GM08714 (cell line): ENCODE measurements at regions not wholly inside any gene's neighbourhood (a gene's known extent, or its start where the extent isn't known, plus 50 kb on each side); places are given as distances from the start of the nearest gene placed in this dataset.

Experiments
- H3K4me3 ChIP-seq: fragments of 200-500 bp; sonication (Bioruptor generic); 2 replicates; pipeline ENCODE4 v1.5.1; 2014; ENCODE audit warnings: mild to moderate bottlenecking, low read length, inconsistent platforms
- ZNF274 ChIP-seq: IDR thresholded peaks from 2 replicates; pipeline ENCODE4 v1.6.1; 2012; ENCODE audit warnings: mild to moderate bottlenecking, low read depth, low read length

GRCh38 chrX:74251006-74251930, 52.7 kb upstream of the ZCCHC13 start:
- TF ChIP-seq ZNF274 = no peak
- no peak overlapping the region for H3K4me3 ChIP-seq

- no peak for TF ChIP-seq ZNF274
- no peak overlapping the region for H3K4me3 ChIP-seq
Observed at GRCh38 chrX:74250574-74250973, 53.4 kb upstream of the ZCCHC13 start.

GRCh38 chrX:74249963-74250362, 54.0 kb upstream of the ZCCHC13 start:
- no peak overlapping the region for H3K4me3 ChIP-seq

DNA sequence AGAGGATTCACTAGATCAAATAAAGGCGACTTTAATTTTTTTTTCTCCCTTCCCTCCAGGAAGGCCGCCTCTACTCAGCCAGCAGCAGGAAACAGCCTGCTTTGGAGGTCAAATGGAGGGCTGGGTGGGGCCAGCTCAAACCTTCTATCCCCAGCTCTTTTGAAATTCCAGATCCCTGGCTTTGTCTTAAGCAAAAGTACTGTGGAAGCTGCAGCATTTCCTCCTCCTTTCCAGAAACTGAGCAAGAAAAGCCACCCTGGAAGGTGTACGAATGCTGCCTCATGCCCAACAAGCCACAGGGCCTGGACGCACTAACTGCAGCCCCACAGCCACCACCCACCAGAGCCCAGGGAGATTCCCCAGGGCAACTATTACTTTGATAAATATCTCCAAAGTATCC, 55.1 kb upstream of the ZCCHC13 start:
- TF ChIP-seq ZNF274 = no peak
- H3K4me3 ChIP-seq = no peak overlapping the region

More at GRCh38 chrX:74249963-74250362, 54.0 kb upstream of the ZCCHC13 start:
- TF ChIP-seq ZNF274 = no peak

GRCh38 chrX:74246524-74246923, 57.5 kb upstream of the ZCCHC13 start:
- no peak for TF ChIP-seq ZNF274
- no peak overlapping the region for H3K4me3 ChIP-seq

GRCh38 chrX:74242484-74243138, 61.4 kb upstream of the ZCCHC13 start:
- no peak for TF ChIP-seq ZNF274
- no peak overlapping the region for H3K4me3 ChIP-seq

- no peak for TF ChIP-seq ZNF274
- no peak overlapping the region for H3K4me3 ChIP-seq
Observed at GRCh38 chrX:74242050-74242449, 61.9 kb upstream of the ZCCHC13 start.

GRCh38 chrX:74238771-74239170, 65.2 kb upstream of the ZCCHC13 start:
- no peak overlapping the region for H3K4me3 ChIP-seq
- no peak for TF ChIP-seq ZNF274

- TF ChIP-seq ZNF274 = no peak
- no peak overlapping the region for H3K4me3 ChIP-seq
Observed at GRCh38 chrX:74234818-74235217, 69.2 kb upstream of the ZCCHC13 start.

DNA sequence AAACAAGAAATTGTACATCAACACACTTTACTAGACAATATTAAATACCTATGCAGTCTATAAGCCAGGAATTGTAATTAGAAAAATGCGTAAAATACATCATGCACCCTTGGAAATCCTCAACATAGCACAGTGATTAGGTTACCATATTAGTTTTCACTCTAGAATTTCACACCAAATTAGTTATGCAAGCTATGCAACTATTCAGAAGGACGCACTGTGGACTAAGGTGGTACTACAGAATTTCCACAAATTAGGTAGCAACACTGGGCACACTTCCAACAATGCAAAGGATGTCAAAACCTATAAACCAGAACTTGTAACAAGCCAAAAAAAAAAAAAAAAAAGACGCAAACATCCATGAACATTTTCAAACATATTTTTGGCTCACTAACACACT, 71.1 kb upstream of the ZCCHC13 start:
- TF ChIP-seq ZNF274 = no peak
- H3K4me3 ChIP-seq = no peak overlapping the region

DNA sequence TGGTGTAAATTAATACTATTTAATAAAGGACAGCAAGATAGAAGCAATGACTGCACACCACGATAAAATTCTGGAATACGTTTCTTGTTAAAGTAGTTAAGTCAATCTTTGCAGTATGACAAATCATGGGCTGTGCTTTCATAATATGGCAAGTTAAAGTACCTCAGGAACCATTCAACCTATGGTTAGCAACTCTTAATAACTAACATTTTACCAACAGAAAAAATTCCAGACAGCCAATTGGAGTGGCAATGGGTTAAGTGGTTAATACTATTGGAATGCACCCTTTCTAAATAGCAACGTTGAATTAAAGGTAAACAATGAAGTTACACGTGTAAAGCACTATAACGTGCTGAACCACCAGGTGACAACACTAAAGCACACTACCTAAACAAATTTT, 72.4 kb upstream of the ZCCHC13 start:
- TF ChIP-seq ZNF274 = no peak

DNA sequence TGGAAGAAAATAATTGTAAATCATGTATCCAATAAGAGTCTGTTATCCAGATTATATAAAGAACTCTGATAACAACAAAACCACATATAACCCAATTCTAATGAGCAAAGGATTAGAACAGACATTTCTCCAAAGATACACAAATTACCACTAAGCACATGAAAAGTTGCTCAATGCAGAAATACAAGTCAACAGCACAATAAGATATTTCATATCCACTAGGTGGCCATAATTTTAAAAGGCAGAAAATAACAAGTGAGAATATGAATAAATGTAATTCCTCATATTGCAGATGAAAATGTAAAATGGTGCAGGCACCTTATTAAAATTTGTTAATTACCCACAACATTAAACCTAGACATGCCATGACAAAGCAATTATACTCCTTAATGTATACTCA, 73.9 kb upstream of the ZCCHC13 start:
- TF ChIP-seq ZNF274 = no peak
- no peak overlapping the region for H3K4me3 ChIP-seq

More for the DNA sequence above, 72.4 kb upstream of the ZCCHC13 start:
- H3K4me3 ChIP-seq = no peak overlapping the region

DNA sequence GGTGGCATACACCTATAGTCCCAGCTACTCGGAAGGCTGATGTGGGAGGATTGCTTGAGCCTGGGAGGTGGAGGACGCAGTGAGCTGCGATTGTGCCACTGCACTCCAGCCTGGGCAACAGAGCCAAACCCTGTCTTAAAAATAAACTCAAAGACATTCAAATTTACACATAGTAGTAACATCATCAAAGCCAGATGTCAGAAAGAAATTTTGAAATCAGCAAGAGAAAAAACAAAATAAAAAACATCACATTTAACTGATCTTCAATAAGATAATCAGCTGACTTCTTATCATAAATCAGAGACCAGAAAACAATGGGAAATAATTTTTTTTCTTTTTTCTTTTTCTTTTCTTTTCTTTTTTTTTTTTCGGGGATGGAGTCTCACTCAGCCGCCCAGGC, 78.9 kb upstream of the ZCCHC13 start:
- TF ChIP-seq ZNF274 = no peak
- no peak overlapping the region for H3K4me3 ChIP-seq

DNA sequence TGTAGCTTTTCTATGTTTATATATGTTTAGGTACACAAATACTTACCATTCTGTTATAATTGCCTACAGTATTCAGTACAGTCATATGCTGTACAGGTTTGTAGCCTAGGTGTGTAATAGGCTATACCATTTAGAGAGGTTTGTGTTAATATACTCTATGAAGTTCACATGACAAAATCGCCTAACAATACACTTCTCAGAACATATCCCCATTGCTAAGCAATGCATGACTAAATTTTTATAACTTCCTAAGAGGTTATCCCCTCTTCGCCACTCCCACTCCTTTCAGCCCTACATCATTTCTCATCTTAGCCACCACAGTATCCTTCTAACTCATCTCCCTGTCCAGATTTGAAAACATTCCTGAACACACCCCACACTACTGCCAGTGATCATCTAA, 83.7 kb upstream of the ZCCHC13 start:
- no peak overlapping the region for H3K4me3 ChIP-seq
- TF ChIP-seq ZNF274 = no peak

- TF ChIP-seq ZNF274 = no peak
- H3K4me3 ChIP-seq = no peak overlapping the region
Observed at GRCh38 chrX:74218895-74219294, 85.1 kb upstream of the ZCCHC13 start.
